Superior temporal gyrus (tissue), 1 donor: ENCODE measurements at regions not wholly inside any gene's neighbourhood (a gene's known extent, or its start where the extent isn't known, plus 50 kb on each side); places are given as distances from the start of the nearest gene placed in this dataset.

Source experiments
- DNase-seq: peaks from one replicate; pipeline ENCODE4 v3.0.0-alpha.2; 2016; ENCODE audit errors: extremely low spot score

GRCh38 chr10:111200505-111201186 lies 123.8 kb downstream of the ADRA2A start:
- DNase-seq = no peak

- no peak for DNase-seq
These were observed 126.8 kb downstream of the ADRA2A start for GRCh38 chr10:111203615-111204014.

- DNase-seq = no peak
These were observed 128.0 kb downstream of the ADRA2A start for GRCh38 chr10:111204838-111205237.

GRCh38 chr10:111206521-111206920 lies 129.7 kb downstream of the ADRA2A start:
- DNase-seq = no peak

GRCh38 chr10:111207500-111207899 lies 130.7 kb downstream of the ADRA2A start:
- DNase-seq = no peak

- no peak for DNase-seq
These were observed 132.1 kb downstream of the ADRA2A start for GRCh38 chr10:111208951-111209350.

- DNase-seq = no peak
These were observed 132.9 kb downstream of the ADRA2A start for GRCh38 chr10:111209692-111210091.

GRCh38 chr10:111211241-111211640 lies 134.4 kb downstream of the ADRA2A start:
- no peak for DNase-seq

GRCh38 chr10:111211706-111212105 lies 134.9 kb downstream of the ADRA2A start:
- DNase-seq = no peak

GRCh38 chr10:111221682-111222480 lies 145.1 kb downstream of the ADRA2A start:
- DNase-seq = no peak

- DNase-seq = no peak
These were observed 146.1 kb downstream of the ADRA2A start for GRCh38 chr10:111222961-111223360.

GRCh38 chr10:111231779-111232178 lies 154.9 kb downstream of the ADRA2A start:
- DNase-seq = peak; percentile 20

GRCh38 chr10:111233439-111233838 lies 156.6 kb downstream of the ADRA2A start:
- no peak for DNase-seq

- DNase-seq = no peak
These were observed 157.5 kb downstream of the ADRA2A start for GRCh38 chr10:111234234-111234913.

- no peak for DNase-seq
These were observed 158.1 kb downstream of the ADRA2A start for GRCh38 chr10:111234914-111235302.

GRCh38 chr10:111240348-111240747 lies 163.5 kb downstream of the ADRA2A start:
- DNase-seq = no peak

GRCh38 chr10:111243126-111243525 lies 166.3 kb downstream of the ADRA2A start:
- no peak for DNase-seq

GRCh38 chr10:111246136-111246535 lies 169.3 kb downstream of the ADRA2A start:
- DNase-seq = no peak

- DNase-seq = no peak
These were observed 170.1 kb downstream of the ADRA2A start for GRCh38 chr10:111246814-111247452.

GRCh38 chr10:111247781-111248389 lies 171.1 kb downstream of the ADRA2A start:
- DNase-seq = no peak

GRCh38 chr10:111249925-111250324 lies 173.1 kb downstream of the ADRA2A start:
- DNase-seq = no peak
